Mucosa of rectum (tissue), 2 donors: ENCODE measurements at regions not wholly inside any gene's neighbourhood (a gene's known extent, or its start where the extent isn't known, plus 50 kb on each side); places are given as distances from the start of the nearest gene placed in this dataset.
"Not testable (repeated sequence)": the region's sequence is repeated elsewhere in the genome, so short reads cannot be mapped to it uniquely, and the experiment has no call there.

ENCODE experiments used
- H3K27ac ChIP-seq, 2 donors: one replicate each; pipeline ENCODE4 v1.7.0; 2013; ENCODE audit warnings: inconsistent platforms in 2 of 2, low read depth in 2 of 2, low read length in 2 of 2
- H3K27me3 ChIP-seq, 2 donors: one replicate each; pipeline ENCODE4 v1.7.0; 2013; ENCODE audit warnings: low read length in 2 of 2; ENCODE audit not compliant: control insufficient read depth in 2 of 2, insufficient read depth in 2 of 2
- H3K36me3 ChIP-seq, 2 donors: one replicate each; pipeline ENCODE4 v1.7.0; 2013; ENCODE audit warnings: low read length in 2 of 2; ENCODE audit not compliant: control insufficient read depth in 2 of 2, insufficient read depth in 2 of 2
- H3K4me1 ChIP-seq, 2 donors: one replicate each; pipeline ENCODE4 v1.7.0; 2013; ENCODE audit warnings: low read length in 2 of 2, mild to moderate bottlenecking in 1 of 2; ENCODE audit not compliant: control insufficient read depth in 2 of 2, insufficient read depth in 2 of 2
- H3K4me3 ChIP-seq, 2 donors: one replicate each; pipeline ENCODE4 v1.7.0; 2013; ENCODE audit warnings: low read length in 2 of 2
- H3K9ac ChIP-seq, 2 donors: one replicate each; pipeline ENCODE4 v1.7.0; 2013; ENCODE audit warnings: low read length in 2 of 2, low read depth in 1 of 2, mild to moderate bottlenecking in 1 of 2
- H3K9me3 ChIP-seq, 2 donors: one replicate each; pipeline ENCODE4 v1.7.0; 2013; ENCODE audit warnings: low read length in 2 of 2; ENCODE audit not compliant: control insufficient read depth in 2 of 2
- donor health status: healthy.
- donor health status: Normal muscosa, but diverticular disease.

DNA sequence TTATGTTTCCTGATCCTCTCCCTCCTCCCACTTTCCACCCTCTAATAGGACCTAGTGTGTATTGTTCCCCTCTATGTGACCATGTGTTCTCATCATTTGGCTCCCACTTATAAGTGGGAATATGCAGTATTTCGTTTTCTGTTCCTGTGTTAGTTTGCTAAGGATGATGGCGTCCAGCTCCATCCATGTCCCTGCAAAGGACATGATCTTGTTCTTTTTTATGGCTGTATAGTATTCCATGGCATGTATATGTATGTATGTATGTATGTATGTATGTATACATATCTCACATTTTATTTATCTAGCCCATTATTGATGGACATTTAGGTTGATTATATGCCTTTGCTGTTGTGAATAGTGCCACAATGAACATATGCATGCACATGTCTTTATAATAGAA lies 188.7 kb downstream of the RFPL4B start:
- Histone ChIP-seq H3K27me3 (no peaks in the 10 kb centered on the region), H3K4me1 (no peaks in the 10 kb centered on the region), H3K4me3 (no peak overlapping the region), H3K9ac (no peak overlapping the region), H3K27ac (no peak overlapping the region), H3K9me3 (no peaks in the 10 kb centered on the region), H3K36me3 (no peaks in the 10 kb centered on the region)

DNA sequence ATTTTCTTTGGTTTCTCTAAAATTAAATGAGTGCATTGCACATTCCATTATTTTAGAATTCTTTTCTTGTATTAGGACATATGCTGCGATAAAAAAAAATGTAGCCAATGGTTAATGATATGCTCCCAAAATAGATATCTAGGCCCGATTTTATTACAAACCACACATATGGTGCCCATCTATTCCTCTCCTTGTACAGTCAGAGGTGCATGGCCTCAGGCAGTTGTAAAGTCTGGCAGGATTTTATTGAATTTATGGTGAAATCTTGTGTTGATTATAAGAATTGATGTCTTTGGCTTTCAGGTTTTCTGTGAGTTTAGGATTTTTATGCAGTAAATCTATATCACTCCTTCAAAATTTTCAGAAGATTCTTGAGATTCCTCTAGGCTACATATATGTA lies 192.2 kb downstream of the RFPL4B start:
- H3K9me3 ChIP-seq: no peaks in the 10 kb centered on the region
- no peaks in the 10 kb centered on the region for H3K27me3 ChIP-seq
- no peak overlapping the region for H3K4me3 ChIP-seq
- H3K27ac ChIP-seq: no peak overlapping the region
- no peak overlapping the region for H3K9ac ChIP-seq
- H3K4me1 ChIP-seq: no peaks in the 10 kb centered on the region
- no peaks in the 10 kb centered on the region for H3K36me3 ChIP-seq

DNA sequence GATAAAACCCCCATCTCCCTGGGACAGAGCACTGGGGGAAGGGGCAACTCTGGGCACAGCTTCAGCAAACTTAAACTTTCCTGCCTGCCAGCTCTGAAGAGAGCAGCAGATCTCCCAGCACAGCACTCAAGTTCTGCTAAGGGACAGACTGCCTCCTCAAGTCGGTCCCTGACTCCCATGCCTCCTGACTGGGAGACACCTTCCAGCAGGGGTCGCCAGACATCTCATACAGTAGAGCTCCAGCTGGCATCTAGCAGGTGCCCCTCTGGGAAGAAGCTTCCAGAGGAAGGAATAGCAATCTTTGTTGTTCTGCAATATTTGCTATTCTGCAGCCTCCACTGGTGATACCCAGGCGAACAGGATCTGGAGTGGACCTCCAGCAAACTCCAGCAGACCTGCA lies 194.7 kb downstream of the RFPL4B start:
- not testable (repeated sequence) for H3K36me3 ChIP-seq, H3K9ac ChIP-seq, H3K27ac ChIP-seq, H3K4me3 ChIP-seq, H3K4me1 ChIP-seq, H3K9me3 ChIP-seq, H3K27me3 ChIP-seq

GRCh38 chr6:112547321-112548085 lies 200.4 kb downstream of the RFPL4B start:
- H3K27me3 ChIP-seq, H3K4me1 ChIP-seq, H3K4me3 ChIP-seq, H3K27ac ChIP-seq, H3K36me3 ChIP-seq, H3K9ac ChIP-seq, H3K9me3 ChIP-seq: not testable (repeated sequence)

DNA sequence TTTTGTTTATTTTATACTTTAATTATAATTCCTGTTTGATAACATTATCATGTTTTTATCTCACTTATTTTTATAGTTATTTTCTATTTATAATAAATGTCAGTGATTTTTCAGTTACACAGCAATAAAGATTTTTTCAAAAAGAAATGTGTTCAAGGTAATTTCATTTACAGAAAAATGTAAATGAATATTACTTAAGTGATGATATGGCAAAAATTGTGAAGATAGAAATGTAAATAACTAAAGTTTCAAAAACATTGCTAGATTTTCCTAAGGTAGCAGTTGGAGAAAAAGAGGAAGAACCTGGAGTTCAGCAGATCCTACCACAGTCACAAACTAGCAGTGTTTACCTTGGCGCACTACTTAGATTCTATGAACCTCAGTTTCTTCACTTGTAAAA lies 202.6 kb downstream of the RFPL4B start:
- H3K27me3 ChIP-seq: no peaks in the 10 kb centered on the region
- no peaks in the 10 kb centered on the region for H3K36me3 ChIP-seq
- no peaks in the 10 kb centered on the region for H3K4me1 ChIP-seq
- no peak overlapping the region for H3K4me3 ChIP-seq
- peaks cover 0 to 3% of the 10 kb centered on the region in 2 donors for H3K9me3 ChIP-seq
- no peak overlapping the region for H3K9ac ChIP-seq
- H3K27ac ChIP-seq: no peak overlapping the region

DNA sequence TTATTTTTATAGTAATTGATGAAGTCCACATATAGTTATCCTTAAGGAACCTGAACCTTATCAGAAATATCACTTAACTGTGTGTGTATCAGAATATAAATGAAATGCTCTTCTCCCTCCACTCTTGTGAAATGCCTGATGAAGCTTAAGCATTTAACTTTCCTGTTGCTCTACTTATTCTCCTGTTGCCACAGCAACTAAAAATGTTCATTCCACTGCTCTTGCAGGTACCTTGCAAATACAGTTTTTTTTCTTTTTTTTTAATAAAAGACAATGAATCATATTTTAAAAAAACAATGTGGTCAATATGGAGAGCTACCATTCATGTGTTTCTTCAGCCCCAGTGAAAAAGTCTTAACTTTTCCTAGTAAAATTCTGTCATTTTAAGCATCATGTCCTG lies 210.3 kb downstream of the RFPL4B start:
- Histone ChIP-seq H3K4me3 (no peak overlapping the region), H3K36me3 (no peaks in the 10 kb centered on the region), H3K27me3 (no peaks in the 10 kb centered on the region), H3K27ac (no peak overlapping the region), H3K4me1 (no peaks in the 10 kb centered on the region), H3K9ac (no peak overlapping the region), H3K9me3 (peaks cover 0 to 3% of the 10 kb centered on the region in 2 donors)

DNA sequence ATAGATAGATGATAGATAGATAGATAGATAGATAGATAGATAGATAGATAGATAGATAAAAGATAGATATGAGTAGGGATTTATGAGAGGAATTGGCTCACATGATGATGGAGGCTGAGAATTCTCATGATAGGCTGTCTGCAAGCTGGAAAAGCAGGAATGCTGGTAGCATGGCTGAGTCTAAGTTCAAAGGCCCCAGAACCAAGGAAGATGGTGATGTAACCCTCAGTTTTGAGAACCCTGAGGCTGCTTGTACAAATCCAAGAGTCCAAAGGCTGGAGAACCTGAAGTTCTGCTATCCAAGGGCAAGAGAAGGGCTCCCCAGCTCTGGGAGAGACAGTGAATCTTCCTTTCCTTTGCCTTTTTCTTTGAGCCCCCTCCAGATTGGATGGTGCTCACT lies 210.8 kb downstream of the RFPL4B start:
- Histone ChIP-seq H3K4me3 (no peak overlapping the region), H3K9ac (no peak overlapping the region), H3K4me1 (no peaks in the 10 kb centered on the region), H3K27ac (no peak overlapping the region), H3K9me3 (peaks cover 0 to 3% of the 10 kb centered on the region in 2 donors), H3K27me3 (no peaks in the 10 kb centered on the region), H3K36me3 (no peaks in the 10 kb centered on the region)

DNA sequence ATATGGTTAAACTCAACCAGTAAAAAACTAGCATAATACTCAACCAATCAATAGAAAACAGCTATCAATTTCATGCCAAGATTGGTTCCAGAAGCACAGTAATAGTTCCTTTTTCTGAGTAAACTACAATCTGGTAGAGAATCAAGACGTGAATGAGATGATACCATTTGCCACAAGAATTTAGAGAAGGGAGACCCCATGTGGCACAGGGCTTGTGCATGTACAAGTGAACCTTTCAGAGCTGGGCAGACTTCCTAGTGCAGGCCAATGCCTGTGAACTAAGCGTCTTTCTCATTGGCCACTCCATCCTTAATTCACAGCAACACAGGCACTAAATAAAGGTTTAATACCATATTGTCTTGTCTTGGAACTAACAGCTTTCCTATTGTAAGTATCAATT lies 213.5 kb downstream of the RFPL4B start:
- H3K27me3 ChIP-seq: no peaks in the 10 kb centered on the region
- no peaks in the 10 kb centered on the region for H3K4me1 ChIP-seq
- no peak overlapping the region for H3K9ac ChIP-seq
- no peak overlapping the region for H3K27ac ChIP-seq
- H3K4me3 ChIP-seq: no peak overlapping the region
- H3K36me3 ChIP-seq: no peaks in the 10 kb centered on the region
- no peaks in the 10 kb centered on the region for H3K9me3 ChIP-seq

- H3K27ac ChIP-seq: no peak overlapping the region
These were observed 215.4 kb downstream of the RFPL4B start for GRCh38 chr6:112562301-112563231.

DNA sequence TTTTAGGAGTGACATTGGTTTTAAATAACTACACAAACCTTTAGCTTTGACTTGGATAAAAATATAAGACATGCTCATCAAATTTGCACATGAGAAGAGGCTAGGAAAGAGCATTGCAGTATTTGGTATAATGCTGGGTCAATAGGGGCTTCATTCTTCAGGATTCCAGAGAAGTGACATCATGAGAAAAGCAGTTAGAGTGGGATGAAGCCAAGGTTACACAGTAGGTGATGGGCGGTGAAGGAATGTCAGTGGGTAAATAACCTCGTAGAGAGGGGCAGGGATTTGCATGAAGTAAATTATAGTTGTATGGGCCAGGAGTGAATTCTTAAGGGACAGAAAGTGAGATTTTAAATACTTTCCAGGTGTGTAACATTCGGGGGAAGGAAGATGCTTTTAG lies 216.2 kb downstream of the RFPL4B start:
- Histone ChIP-seq H3K9me3 (no peaks in the 10 kb centered on the region), H3K4me3 (no peak overlapping the region), H3K9ac (no peak overlapping the region), H3K4me1 (no peaks in the 10 kb centered on the region), H3K36me3 (no peaks in the 10 kb centered on the region), H3K27ac (no peak overlapping the region), H3K27me3 (no peaks in the 10 kb centered on the region)

More at GRCh38 chr6:112562301-112563231, 215.4 kb downstream of the RFPL4B start:
- H3K9ac ChIP-seq: no peak overlapping the region
- H3K4me3 ChIP-seq: no peak overlapping the region
- no peaks in the 10 kb centered on the region for H3K27me3 ChIP-seq
- H3K4me1 ChIP-seq: no peaks in the 10 kb centered on the region
- H3K36me3 ChIP-seq: no peaks in the 10 kb centered on the region
- no peaks in the 10 kb centered on the region for H3K9me3 ChIP-seq
